GM12878 (cell line): ENCODE measurements at regions not wholly inside any gene's neighbourhood (a gene's known extent, or its start where the extent isn't known, plus 50 kb on each side); places are given as distances from the start of the nearest gene placed in this dataset.

ENCODE experiments used
- ATAC-seq: fragments of 200-7000 bp; cut with Tn5 transposase; 3 replicates; pipeline ENCODE4 v1.9.1; 2020; ENCODE audit warnings: mild to moderate bottlenecking, moderate library complexity
- BruUV-seq: library from RNA; stranded (reverse); fragments of 400-500 nt; replicated peaks from 2 replicates; lab custom pipeline; 2021; lab: Mats Ljungman, UMichigan
- CTCF ChIA-PET: fragments of 300-600 bp; sonication (Branson Sonifier 250); formaldehyde crosslinking; extraction: SDS; loops from one replicate; lab custom pipeline; 2021; ENCODE audit warnings: inconsistent platforms; lab: Yijun Ruan, JAX
- POLR2A ChIA-PET: fragments of 350-600 bp; formaldehyde crosslinking; extraction: SDS; loops from one replicate; lab custom pipeline; 2021; ENCODE audit warnings: inconsistent platforms; lab: Charles Lee
- RAD21 ChIA-PET: fragments of 300-600 bp; sonication (Branson Sonifier 250); formaldehyde crosslinking; loops from one replicate; lab custom pipeline; 2023; ENCODE audit warnings: antibody characterized with exemption; ENCODE audit not compliant: unreplicated experiment; lab: Charles Lee
- SMC1A ChIA-PET: fragments of 300-600 bp; sonication (Branson Sonifier 250); formaldehyde crosslinking; loops from one replicate; lab custom pipeline; 2023; ENCODE audit not compliant: unreplicated experiment, uncharacterized antibody; lab: Charles Lee
- DNase-seq: peaks from one replicate; pipeline ENCODE4 v3.0.0-alpha.2; 2011; ENCODE audit warnings: low read depth, low spot score
- FAIRE-seq: peaks from 3 replicates; lab custom pipeline; 2011; peaks lifted over from hg19 to GRCh38; lab: Jason Lieb, UNC
- H2AFZ ChIP-seq: 2 replicates; pipeline ENCODE4 v1.6.0; 2011; ENCODE audit warnings: low read depth, low read length, control low read depth; ENCODE audit not compliant: control insufficient read depth
- H3K27ac ChIP-seq: 2 replicates; pipeline ENCODE4 v1.5.1; 2011; ENCODE audit warnings: control low read depth; ENCODE audit not compliant: control insufficient read depth, insufficient read depth
- H3K27me3 ChIP-seq, 2 experiments: replicated peaks in 1 of 2; 2 replicates each; pipeline versions ENCODE4 v1.6.0 to v1.6.1; 2011; ENCODE audit warnings: low read length in 1 of 2; ENCODE audit not compliant: control insufficient read depth in 2 of 2, insufficient read depth in 2 of 2
- H3K36me3 ChIP-seq, 2 experiments: 2 replicates each; pipeline ENCODE4 v1.5.1; 2011; ENCODE audit warnings: low read length in 1 of 2; ENCODE audit not compliant: control insufficient read depth in 2 of 2, insufficient read depth in 2 of 2
- H3K4me1 ChIP-seq: 2 replicates; pipeline ENCODE4 v1.6.1; 2011; ENCODE audit warnings: mild to moderate bottlenecking, low read length, moderate library complexity, mixed read lengths; ENCODE audit not compliant: control insufficient read depth, insufficient read depth
- H3K4me2 ChIP-seq: 2 replicates; pipeline ENCODE4 v1.6.0; 2011; ENCODE audit warnings: control low read depth; ENCODE audit not compliant: control insufficient read depth, insufficient read depth
- H3K4me3 ChIP-seq: fragments of 200-600 bp; sonication (generic); 2 replicates; pipeline ENCODE4 v1.5.1; 2016
- H3K79me2 ChIP-seq: 2 replicates; pipeline ENCODE4 v1.6.0; 2011; ENCODE audit warnings: low read length; ENCODE audit not compliant: control insufficient read depth, insufficient read depth
- H3K9ac ChIP-seq: 2 replicates; pipeline ENCODE4 v1.8.0; 2011; ENCODE audit warnings: low read length, control low read depth, mixed read lengths; ENCODE audit not compliant: control insufficient read depth, insufficient read depth
- H3K9me3 ChIP-seq: replicated peaks from 3 replicates; pipeline ENCODE4 v1.5.1; 2011; ENCODE audit warnings: mild to moderate bottlenecking, low read length; ENCODE audit not compliant: control insufficient read depth, insufficient read depth
- H4K20me1 ChIP-seq: 2 replicates; pipeline ENCODE4 v1.6.0; 2011; ENCODE audit not compliant: control insufficient read depth, insufficient read depth
- ASH2L ChIP-seq: fragments of 300-600, 200-600 bp; sonication (generic); IDR thresholded peaks from 2 replicates; pipeline ENCODE4 v1.6.1; 2017; ENCODE audit warnings: low read depth, mild to moderate bottlenecking, borderline replicate concordance
- CBX3 ChIP-seq: fragments of 200-600 bp; sonication (generic); IDR thresholded peaks from 2 replicates; pipeline ENCODE4 v1.6.1; 2016; ENCODE audit warnings: low read depth, borderline replicate concordance
- CHD4 ChIP-seq: fragments of 200-600 bp; sonication (generic); IDR thresholded peaks from 2 replicates; pipeline ENCODE4 v1.6.1; 2016; ENCODE audit warnings: mild to moderate bottlenecking
- EZH2 ChIP-seq: IDR thresholded peaks from 2 replicates; pipeline ENCODE4 v1.6.1; 2012; ENCODE audit warnings: low read depth, mild to moderate bottlenecking, control low read depth, inconsistent platforms, low read length, borderline replicate concordance; ENCODE audit not compliant: control insufficient read depth
- HDAC2 ChIP-seq: fragments of 200-600 bp; sonication (generic); IDR thresholded peaks from 2 replicates; pipeline ENCODE4 v1.6.1; 2017
- IKZF2 ChIP-seq, 2 experiments: fragments of 450-650 bp; IDR thresholded peaks; 2 replicates each; pipeline ENCODE4 v1.6.1; 2017; ENCODE audit warnings: mild to moderate bottlenecking in 2 of 2, moderate library complexity in 2 of 2
- RELA ChIP-seq: fragments of 450-650 bp; IDR thresholded peaks from 2 replicates; pipeline ENCODE4 v1.8.0; 2014; ENCODE audit warnings: borderline replicate concordance; ENCODE audit not compliant: partially characterized antibody
- SREBF1 ChIP-seq: IDR thresholded peaks from 2 replicates; pipeline ENCODE4 v1.6.1; 2012; ENCODE audit warnings: mild to moderate bottlenecking, low read length
- SRF ChIP-seq, 2 experiments: IDR thresholded peaks; 2 replicates each; pipeline ENCODE4 v1.6.1; 2011; ENCODE audit warnings: low read depth in 2 of 2, low read length in 2 of 2, mild to moderate bottlenecking in 1 of 2, moderate library complexity in 1 of 2
- ZBED1 ChIP-seq: IDR thresholded peaks from 2 replicates; pipeline ENCODE4 v1.6.1; 2016; ENCODE audit warnings: borderline replicate concordance
- ZSCAN29 ChIP-seq: fragments of 450-650 bp; IDR thresholded peaks from 2 replicates; pipeline ENCODE4 v1.6.1; 2017; ENCODE audit warnings: mild to moderate bottlenecking, moderate library complexity
- WGBS: methylation state at CpG from one replicate; pipeline ENCODE4 v1.1.6; 2016; ENCODE audit warnings: low lambda C conversion rate; ENCODE audit not compliant: insufficient replicate concordance, insufficient coverage; ENCODE audit errors: missing lambda C conversion rate; 5-methylcytosine and 5-hydroxymethylcytosine counted together
- in situ Hi-C: fragments of 300-500 bp; cut with MboI; formaldehyde crosslinking; loops from 9 replicates; pipeline ENCODE4 v1.14.3; 2018; ENCODE audit warnings: mixed read lengths
- intact Hi-C: fragments of 100-400 bp; cut with micrococcal nuclease; formaldehyde crosslinking; loops from one replicate; pipeline ENCODE4 v1.14.2; 2022; ENCODE audit not compliant: unreplicated experiment
- TF ChIP-seq, protein P1 (sequence below): IDR thresholded peaks from 2 replicates; pipeline ENCODE4 v1.6.1; 2012; ENCODE audit warnings: low read length, inconsistent platforms
- TF ChIP-seq, protein P2 (sequence below): IDR thresholded peaks from 2 replicates; pipeline ENCODE4 v1.6.1; 2012; ENCODE audit warnings: low read depth, low read length, improper control_type of control experiment
- TF ChIP-seq, protein P3 (sequence below): fragments of 450-650 bp; IDR thresholded peaks from 2 replicates; pipeline ENCODE4 v1.6.1; 2014; ENCODE audit warnings: mild to moderate bottlenecking

DNA sequence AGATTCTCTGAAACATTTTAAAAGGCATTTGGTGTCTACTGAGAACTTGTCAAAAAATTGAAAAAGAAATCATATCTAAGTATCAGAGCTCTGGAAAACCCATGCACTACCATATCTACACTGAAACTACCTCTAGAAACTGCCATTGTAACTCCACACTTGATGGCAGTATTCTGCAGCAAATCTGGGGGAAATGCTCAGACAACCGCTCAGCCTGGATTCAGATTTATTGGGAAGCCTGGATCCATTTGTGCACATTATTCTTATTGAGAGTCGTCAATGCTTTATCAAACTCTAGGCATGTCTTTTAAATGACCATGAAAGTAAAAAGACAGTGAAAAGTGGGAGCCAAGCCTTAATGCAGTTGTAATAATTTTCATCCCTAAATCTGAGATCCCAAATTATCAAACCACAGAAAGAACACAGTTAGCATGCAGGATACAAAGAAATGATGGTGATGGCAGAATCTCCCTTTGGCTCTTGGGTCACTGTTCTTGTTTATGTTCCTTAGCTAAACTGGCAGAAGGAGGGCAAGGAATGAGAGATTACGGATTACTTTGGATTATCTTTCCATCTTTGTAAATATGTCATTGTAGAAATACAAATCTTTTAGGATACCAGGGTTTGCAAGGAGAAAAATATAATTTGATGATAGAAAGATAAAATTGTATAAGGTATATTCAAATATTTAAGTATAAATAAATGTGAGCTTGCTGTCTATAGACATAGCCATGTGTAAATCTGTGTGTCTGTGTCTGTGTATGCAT lies 512.1 kb upstream of the SYT4 start (continued):
- TF ChIP-seq EZH2 (no peak), ZBED1 (no peak)

DNA sequence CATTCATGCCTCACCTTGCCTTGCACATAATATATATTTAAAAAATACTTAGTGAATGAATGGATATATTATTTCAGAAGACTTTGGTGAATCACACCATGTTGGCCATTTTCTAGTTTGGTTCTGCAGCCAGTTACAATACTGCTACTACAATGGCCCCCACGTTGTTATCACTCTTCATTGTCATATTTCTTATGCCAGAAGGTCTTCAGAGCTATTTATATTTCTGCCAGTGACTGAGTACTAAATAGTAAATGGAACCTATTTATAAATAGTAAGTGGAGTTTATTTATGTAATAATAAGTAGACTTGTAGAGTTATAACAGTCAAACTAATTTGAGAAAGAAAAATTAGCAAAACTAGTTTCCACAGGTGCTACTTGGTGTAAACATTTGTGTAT lies 516.6 kb upstream of the SYT4 start:
- no peak overlapping the region for H2AFZ ChIP-seq
- in situ Hi-C loops (no loop called here), intact Hi-C loops (no loop called here)
- FAIRE-seq (no peak), ATAC-seq (no peak), DNase-seq (no peak)
- H3K79me2 ChIP-seq: no peaks in the 10 kb centered on the region
- H3K4me3 ChIP-seq: no peak overlapping the region
- H3K4me1 ChIP-seq: no peaks in the 10 kb centered on the region
- ChIA-PET RAD21 (no interaction called here), CTCF (no interaction called here), SMC1A (no interaction called here), POLR2A (no interaction called here)
- H3K4me2 ChIP-seq: no peak overlapping the region
- H4K20me1 ChIP-seq: no peaks in the 10 kb centered on the region
- no peaks in the 10 kb centered on the region; a peak in 1 of 4 replicates for H3K27me3 ChIP-seq
- WGBS: 0% methylated on average over 1 of the region's 1 CpG
- no peaks in the 10 kb centered on the region for H3K36me3 ChIP-seq
- H3K9ac ChIP-seq: no peak overlapping the region
- H3K9me3 ChIP-seq: no peaks in the 10 kb centered on the region
- TF ChIP-seq IKZF2 (IDR thresholded peaks at IDR 0.05): no peak
- BruUV-seq: no TSS peak
- no peak overlapping the region for H3K27ac ChIP-seq

DNA sequence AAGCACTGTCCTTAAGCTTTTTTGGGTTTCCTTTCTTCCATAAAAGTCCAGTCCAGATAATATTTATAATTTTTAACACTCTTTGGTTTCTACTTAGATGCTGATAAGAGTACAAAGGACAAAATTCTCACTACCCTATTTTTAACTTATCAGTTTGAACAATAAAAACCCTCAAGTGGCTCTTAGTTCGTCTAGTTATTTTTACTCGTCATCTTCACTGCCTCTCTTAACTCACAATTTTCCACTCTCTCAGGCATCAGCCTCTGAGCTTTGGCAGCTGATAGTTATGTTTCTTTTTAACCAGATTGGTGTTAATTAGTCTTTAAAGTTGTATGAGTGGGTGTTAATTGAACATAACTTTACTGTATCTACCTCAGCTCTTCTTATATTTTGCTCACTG lies 517.1 kb upstream of the SYT4 start:
- POLR2A ChIA-PET: no interaction called here
- TF ChIP-seq CBX3 (no peak), SREBF1 (no peak), ZSCAN29 (no peak), CHD4 (no peak), SRF (IDR thresholded peaks at IDR 0.05; ENCODE audit: low read depth in 2 of 2, low read length in 2 of 2) (no peak), RELA (no peak), HDAC2 (no peak), ASH2L (no peak)
- TF ChIP-seq, protein P1, sequence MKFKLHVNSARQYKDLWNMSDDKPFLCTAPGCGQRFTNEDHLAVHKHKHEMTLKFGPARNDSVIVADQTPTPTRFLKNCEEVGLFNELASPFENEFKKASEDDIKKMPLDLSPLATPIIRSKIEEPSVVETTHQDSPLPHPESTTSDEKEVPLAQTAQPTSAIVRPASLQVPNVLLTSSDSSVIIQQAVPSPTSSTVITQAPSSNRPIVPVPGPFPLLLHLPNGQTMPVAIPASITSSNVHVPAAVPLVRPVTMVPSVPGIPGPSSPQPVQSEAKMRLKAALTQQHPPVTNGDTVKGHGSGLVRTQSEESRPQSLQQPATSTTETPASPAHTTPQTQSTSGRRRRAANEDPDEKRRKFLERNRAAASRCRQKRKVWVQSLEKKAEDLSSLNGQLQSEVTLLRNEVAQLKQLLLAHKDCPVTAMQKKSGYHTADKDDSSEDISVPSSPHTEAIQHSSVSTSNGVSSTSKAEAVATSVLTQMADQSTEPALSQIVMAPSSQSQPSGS: no peak
- TF ChIP-seq, protein P2, sequence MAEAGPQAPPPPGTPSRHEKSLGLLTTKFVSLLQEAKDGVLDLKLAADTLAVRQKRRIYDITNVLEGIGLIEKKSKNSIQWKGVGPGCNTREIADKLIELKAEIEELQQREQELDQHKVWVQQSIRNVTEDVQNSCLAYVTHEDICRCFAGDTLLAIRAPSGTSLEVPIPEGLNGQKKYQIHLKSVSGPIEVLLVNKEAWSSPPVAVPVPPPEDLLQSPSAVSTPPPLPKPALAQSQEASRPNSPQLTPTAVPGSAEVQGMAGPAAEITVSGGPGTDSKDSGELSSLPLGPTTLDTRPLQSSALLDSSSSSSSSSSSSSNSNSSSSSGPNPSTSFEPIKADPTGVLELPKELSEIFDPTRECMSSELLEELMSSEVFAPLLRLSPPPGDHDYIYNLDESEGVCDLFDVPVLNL: no peak
- TF ChIP-seq, protein P3, sequence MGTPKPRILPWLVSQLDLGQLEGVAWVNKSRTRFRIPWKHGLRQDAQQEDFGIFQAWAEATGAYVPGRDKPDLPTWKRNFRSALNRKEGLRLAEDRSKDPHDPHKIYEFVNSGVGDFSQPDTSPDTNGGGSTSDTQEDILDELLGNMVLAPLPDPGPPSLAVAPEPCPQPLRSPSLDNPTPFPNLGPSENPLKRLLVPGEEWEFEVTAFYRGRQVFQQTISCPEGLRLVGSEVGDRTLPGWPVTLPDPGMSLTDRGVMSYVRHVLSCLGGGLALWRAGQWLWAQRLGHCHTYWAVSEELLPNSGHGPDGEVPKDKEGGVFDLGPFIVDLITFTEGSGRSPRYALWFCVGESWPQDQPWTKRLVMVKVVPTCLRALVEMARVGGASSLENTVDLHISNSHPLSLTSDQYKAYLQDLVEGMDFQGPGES: no peak

More for the DNA sequence above, 517.1 kb upstream of the SYT4 start:
- no peak overlapping the region for H3K9ac ChIP-seq
- RAD21 ChIA-PET: no interaction called here
- intact Hi-C loops: no loop called here
- H3K27ac ChIP-seq: no peak overlapping the region
- no peaks in the 10 kb centered on the region; a peak in 1 of 4 replicates for H3K27me3 ChIP-seq
- DNase-seq (no peak), ATAC-seq (no peak), FAIRE-seq (no peak)
- H3K4me3 ChIP-seq: no peak overlapping the region
- in situ Hi-C loops: no loop called here
- no peaks in the 10 kb centered on the region for H3K36me3 ChIP-seq
- SMC1A ChIA-PET: no interaction called here
- no peaks in the 10 kb centered on the region for H3K79me2 ChIP-seq
- BruUV-seq: no TSS peak
- H3K4me1 ChIP-seq: no peaks in the 10 kb centered on the region
- CTCF ChIA-PET: no interaction called here
- no peaks in the 10 kb centered on the region for H3K9me3 ChIP-seq
- no peak overlapping the region for H2AFZ ChIP-seq
- 0% methylated on average over 2 of the region's 2 CpGs for WGBS
- H3K4me2 ChIP-seq: no peak overlapping the region
- H4K20me1 ChIP-seq: no peaks in the 10 kb centered on the region
